ELR (cell line): ENCODE measurements at regions not wholly inside any gene's neighbourhood (a gene's known extent, or its start where the extent isn't known, plus 50 kb on each side); places are given as distances from the start of the nearest gene placed in this dataset.
"Not testable (repeated sequence)": the region's sequence is repeated elsewhere in the genome, so short reads cannot be mapped to it uniquely, and the experiment has no call there.

Experiments
- DNase-seq: peaks from one replicate; pipeline ENCODE4 v3.0.0-alpha.2; 2015; ENCODE audit warnings: low read depth

GRCh38 chr18:39208729-39209128, 1643.1 kb upstream of the CELF4 start:
- DNase-seq: no peak

- no peak for DNase-seq
Measured at GRCh38 chr18:39208190-39208589, 1642.6 kb upstream of the CELF4 start.

- DNase-seq: not testable (repeated sequence)
Measured at GRCh38 chr18:39206398-39207103, 1641.0 kb upstream of the CELF4 start.

- DNase-seq: no peak
Measured at GRCh38 chr18:39205565-39206195, 1640.1 kb upstream of the CELF4 start.

- DNase-seq: no peak
Measured at GRCh38 chr18:39200153-39200552, 1634.6 kb upstream of the CELF4 start.

- no peak for DNase-seq
Measured at GRCh38 chr18:39199231-39199855, 1633.7 kb upstream of the CELF4 start.

GRCh38 chr18:39198376-39198775, 1632.8 kb upstream of the CELF4 start:
- peak; percentile 33 for DNase-seq

- no peak for DNase-seq
Measured at GRCh38 chr18:39191931-39192330, 1626.3 kb upstream of the CELF4 start.

GRCh38 chr18:39191058-39191457, 1625.5 kb upstream of the CELF4 start:
- DNase-seq: no peak

GRCh38 chr18:39190508-39190907, 1624.9 kb upstream of the CELF4 start:
- DNase-seq: no peak

GRCh38 chr18:39188278-39188677, 1622.7 kb upstream of the CELF4 start:
- DNase-seq: no peak

GRCh38 chr18:39186008-39186407, 1620.4 kb upstream of the CELF4 start:
- no peak for DNase-seq

- DNase-seq: no peak
Measured at GRCh38 chr18:39184176-39184575, 1618.6 kb upstream of the CELF4 start.

- DNase-seq: no peak
Measured at GRCh38 chr18:39178166-39178565, 1612.6 kb upstream of the CELF4 start.

- DNase-seq: no peak
Measured at GRCh38 chr18:39172695-39173421, 1607.3 kb upstream of the CELF4 start.

- no peak for DNase-seq
Measured at GRCh38 chr18:39168723-39169122, 1603.1 kb upstream of the CELF4 start.

GRCh38 chr18:39167990-39168389, 1602.4 kb upstream of the CELF4 start:
- no peak for DNase-seq

- no peak for DNase-seq
Measured at GRCh38 chr18:39166776-39167175, 1601.2 kb upstream of the CELF4 start.

- DNase-seq: no peak
Measured at GRCh38 chr18:39162013-39162827, 1596.6 kb upstream of the CELF4 start.

- DNase-seq: peak; percentile 8
Measured at GRCh38 chr18:39149211-39149806, 1583.7 kb upstream of the CELF4 start.

GRCh38 chr18:39134255-39134654, 1568.7 kb upstream of the CELF4 start:
- DNase-seq: no peak
